Thoracic aorta (tissue), 2 donors: ENCODE measurements at regions not wholly inside any gene's neighbourhood (a gene's known extent, or its start where the extent isn't known, plus 50 kb on each side); places are given as distances from the start of the nearest gene placed in this dataset.

Experiments
- ATAC-seq: fragments of 150-250 bp; one replicate; pipeline ENCODE4 v1.8.0; 2017; ENCODE audit warnings: low read depth; ENCODE audit not compliant: insufficient number of reproducible peaks, low FRiP score
- DNase-seq: peaks from one replicate; pipeline ENCODE4 v3.0.0-alpha.2; 2020; ENCODE audit warnings: low spot score
- H3K27ac ChIP-seq, 2 donors: fragments of 200-600 bp; sonication (generic); 1 replicate in 1 of 2; 2 replicates in 1 of 2; pipeline ENCODE4 v1.5.1; 2016; ENCODE audit warnings: mild to moderate bottlenecking in 2 of 2, moderate library complexity in 2 of 2
- H3K27me3 ChIP-seq: fragments of 200-600 bp; sonication (generic); replicated peaks from 2 replicates; pipeline ENCODE4 v1.6.0; 2016; ENCODE audit warnings: mild to moderate bottlenecking; ENCODE audit not compliant: insufficient read depth
- H3K36me3 ChIP-seq: fragments of 200-600 bp; sonication (generic); one replicate; pipeline ENCODE4 v1.5.1; 2016
- H3K4me1 ChIP-seq, 2 donors: fragments of 200-600 bp; sonication (generic); 1 replicate in 1 of 2; 2 replicates in 1 of 2; pipeline versions ENCODE4 v1.5.1 to v1.6.0; 2016; ENCODE audit warnings: low read depth in 2 of 2, mild to moderate bottlenecking in 1 of 2; ENCODE audit not compliant: control insufficient read depth in 1 of 2
- H3K4me3 ChIP-seq: fragments of 200-600 bp; sonication (generic); 2 replicates; pipeline ENCODE4 v1.5.1; 2016; ENCODE audit warnings: mild to moderate bottlenecking
- H3K9me3 ChIP-seq: fragments of 200-600 bp; sonication (generic); 2 replicates; pipeline ENCODE4 v1.5.1; 2016
- CTCF ChIP-seq: fragments of 200-600 bp; sonication (generic); IDR thresholded peaks from one replicate; pipeline ENCODE4 v1.5.1; 2019; ENCODE audit warnings: antibody characterized with exemption

- ATAC-seq = no peak
- Histone ChIP-seq H3K27ac (no peak overlapping the region), H3K4me3 (no peak overlapping the region), H3K36me3 (no peaks in the 10 kb centered on the region), H3K27me3 (no peaks in the 10 kb centered on the region), H3K9me3 (no peaks in the 10 kb centered on the region), H3K4me1 (no peaks in the 10 kb centered on the region)
- TF ChIP-seq CTCF = no peak
- DNase-seq = no peak
Measured at GRCh38 chr11:37352485-37352884, 754.4 kb upstream of the RAG2 start.

DNA sequence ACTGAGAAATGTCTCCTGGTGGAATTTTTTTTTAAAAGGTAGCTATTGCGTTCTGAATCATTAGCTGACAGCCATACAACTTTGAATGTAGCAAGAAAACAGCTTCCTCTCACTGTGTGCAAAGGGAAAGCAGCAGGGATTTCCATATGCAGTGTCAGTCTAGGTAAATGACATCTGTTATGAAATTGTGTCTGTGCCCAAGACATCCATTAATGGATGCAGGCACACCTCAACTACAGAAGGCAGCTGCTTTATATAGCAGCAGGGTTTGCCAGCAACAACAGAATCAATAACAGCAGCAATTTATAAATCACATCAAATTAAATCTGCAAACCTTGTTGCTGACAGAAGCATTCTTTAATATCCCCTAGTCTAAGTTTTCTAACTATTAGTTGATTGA lies 745.3 kb upstream of the RAG2 start:
- DNase-seq (no peak), ATAC-seq (no peak)
- H3K27me3 ChIP-seq = no peaks in the 10 kb centered on the region
- H3K9me3 ChIP-seq = no peaks in the 10 kb centered on the region
- no peak for TF ChIP-seq CTCF
- no peak overlapping the region for H3K4me3 ChIP-seq
- no peaks in the 10 kb centered on the region for H3K4me1 ChIP-seq
- H3K27ac ChIP-seq = no peak overlapping the region
- no peaks in the 10 kb centered on the region for H3K36me3 ChIP-seq

- Histone ChIP-seq H3K27ac (no peak overlapping the region), H3K9me3 (no peaks in the 10 kb centered on the region), H3K4me1 (no peaks in the 10 kb centered on the region), H3K4me3 (no peak overlapping the region), H3K36me3 (no peaks in the 10 kb centered on the region), H3K27me3 (no peaks in the 10 kb centered on the region)
- ATAC-seq (no peak), DNase-seq (no peak)
- TF ChIP-seq CTCF = no peak
Measured at GRCh38 chr11:37336401-37336800, 738.4 kb upstream of the RAG2 start.

DNA sequence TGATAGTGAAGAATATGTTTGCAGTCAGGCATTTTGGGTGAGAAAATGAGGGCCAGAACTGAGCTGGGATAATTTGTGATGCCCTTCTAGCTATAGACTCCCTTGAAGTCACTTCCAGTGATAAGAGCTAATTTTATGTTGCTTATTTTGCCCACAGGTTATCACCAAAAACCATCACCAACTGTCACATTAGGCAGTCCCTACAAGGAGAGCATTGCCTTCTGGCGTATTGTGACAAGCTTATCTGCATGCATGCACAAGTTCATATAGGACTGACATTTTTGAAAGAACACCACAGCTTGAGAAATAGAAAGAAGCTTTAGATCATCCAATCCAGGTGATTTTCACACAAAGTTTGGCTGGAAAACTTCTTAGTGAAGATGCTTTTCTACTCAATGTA lies 735.3 kb upstream of the RAG2 start:
- Histone ChIP-seq H3K27me3 (no peaks in the 10 kb centered on the region), H3K9me3 (no peaks in the 10 kb centered on the region), H3K36me3 (no peaks in the 10 kb centered on the region), H3K27ac (no peak overlapping the region), H3K4me1 (no peaks in the 10 kb centered on the region), H3K4me3 (no peak overlapping the region)
- DNase-seq (no peak), ATAC-seq (no peak)
- no peak for TF ChIP-seq CTCF

GRCh38 chr11:37323843-37324242 lies 725.8 kb upstream of the RAG2 start:
- H3K4me3 ChIP-seq = no peak overlapping the region
- ATAC-seq = no peak
- H3K27ac ChIP-seq = no peak overlapping the region
- H3K4me1 ChIP-seq = no peaks in the 10 kb centered on the region
- DNase-seq = no peak
- H3K27me3 ChIP-seq = no peaks in the 10 kb centered on the region
- H3K36me3 ChIP-seq = no peaks in the 10 kb centered on the region
- TF ChIP-seq CTCF = no peak
- H3K9me3 ChIP-seq = no peaks in the 10 kb centered on the region
